ENCODE measurements at regions not wholly inside any gene's neighbourhood (a gene's known extent, or its start where the extent isn't known, plus 50 kb on each side); places are given as distances from the start of the nearest gene placed in this dataset.
"Not testable (repeated sequence)": the region's sequence is repeated elsewhere in the genome, so short reads cannot be mapped to it uniquely, and the experiment has no call there.

DNA sequence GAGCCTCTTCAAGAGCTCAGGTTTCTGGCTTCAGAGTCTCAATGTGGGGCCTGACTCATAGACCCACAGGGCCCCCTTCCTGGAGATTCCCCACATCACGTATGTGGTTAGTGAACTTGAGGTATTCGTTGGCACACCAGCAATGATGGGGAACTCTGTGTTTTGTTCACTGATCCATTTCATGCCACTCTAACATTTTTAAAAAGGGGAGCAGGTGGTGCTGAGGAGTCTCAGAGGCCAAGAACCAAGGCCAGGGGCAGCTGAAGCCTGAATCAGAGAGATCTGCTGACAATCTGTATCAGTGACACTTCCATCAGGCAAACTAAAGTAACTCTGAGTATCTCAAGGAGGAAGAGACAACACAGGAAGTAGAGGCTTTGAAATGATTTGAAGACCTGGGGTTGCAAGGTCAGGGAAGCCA is 323.4 kb downstream of the VRK1 start:
- no peak for DNase-seq (ENCODE audit: low spot score)
- WGBS = 67% methylated on average over 2 of the region's 2 CpGs
- intact Hi-C loops (cut with DNase I) = no loop called here
- TF ChIP-seq CTCF (IDR thresholded peaks at IDR 0.05) (no peak), POLR2A (IDR thresholded peaks at IDR 0.05) (no peak), POLR2AphosphoS5 (IDR thresholded peaks at IDR 0.05) (no peak)
- no peaks in the 10 kb centered on the region for H3K27me3 ChIP-seq (replicated peaks; ENCODE audit: insufficient read depth)
- H3K4me1 ChIP-seq (replicated peaks) = no peaks in the 10 kb centered on the region
- no peaks in the 10 kb centered on the region for H3K9me3 ChIP-seq
- no peak overlapping the region for H3K4me3 ChIP-seq
- no peaks in the 10 kb centered on the region for H3K36me3 ChIP-seq
- H3K27ac ChIP-seq = no peak overlapping the region

DNA sequence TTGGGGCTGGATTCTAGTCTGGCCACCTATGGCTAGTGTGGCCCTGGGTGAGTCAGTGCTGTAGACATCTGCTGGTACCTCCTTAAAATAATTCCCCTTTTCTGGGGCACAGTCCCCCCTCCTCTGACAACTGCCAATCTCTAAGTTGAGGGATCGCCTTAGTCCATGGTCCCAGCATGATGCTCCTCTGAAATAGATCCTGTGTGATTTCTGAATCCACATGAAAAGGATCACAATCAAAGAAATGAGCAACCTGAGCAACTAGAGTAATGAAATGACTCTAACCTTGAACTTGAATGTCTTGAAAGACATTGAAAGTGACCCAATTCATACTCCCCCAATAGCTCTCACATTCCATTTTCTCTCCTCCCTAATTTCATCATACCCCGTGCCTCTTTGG is 332.5 kb downstream of the VRK1 start:
- no peak for DNase-seq (ENCODE audit: low spot score)
- Histone ChIP-seq H3K27ac (no peak overlapping the region), H3K9me3 (no peaks in the 10 kb centered on the region), H3K36me3 (no peaks in the 10 kb centered on the region), H3K27me3 (replicated peaks; ENCODE audit: insufficient read depth) (no peaks in the 10 kb centered on the region), H3K4me3 (no peak overlapping the region), H3K4me1 (replicated peaks) (no peaks in the 10 kb centered on the region)
- WGBS = 92% methylated on average over 2 of the region's 2 CpGs
- TF ChIP-seq POLR2AphosphoS5 (IDR thresholded peaks at IDR 0.05) = no peak
- TF ChIP-seq POLR2A (IDR thresholded peaks at IDR 0.05) = no peak
- TF ChIP-seq CTCF (IDR thresholded peaks at IDR 0.05) = no peak
- intact Hi-C loops (cut with DNase I) = no loop called here

DNA sequence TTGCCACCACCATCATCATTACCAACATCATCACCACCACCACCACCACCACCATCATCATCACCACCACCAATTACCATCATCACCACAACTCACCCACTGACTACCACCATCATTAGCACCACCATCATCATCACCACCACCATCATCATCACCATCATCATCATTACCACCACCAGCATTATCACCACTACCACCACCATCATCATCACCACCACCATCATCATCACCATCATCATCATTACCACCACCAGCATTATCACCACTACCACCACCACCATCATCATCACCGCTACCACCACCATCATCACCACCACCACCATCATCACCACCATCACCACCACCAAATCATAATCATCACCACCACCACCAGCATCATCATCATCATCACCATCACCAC is 338.7 kb downstream of the VRK1 start:
- H3K4me1 ChIP-seq (replicated peaks); DNase-seq (ENCODE audit: low spot score); intact Hi-C loops (cut with DNase I); H3K27me3 ChIP-seq (replicated peaks; ENCODE audit: insufficient read depth); H3K36me3 ChIP-seq; H3K4me3 ChIP-seq; H3K27ac ChIP-seq; H3K9me3 ChIP-seq: not testable (repeated sequence)
- WGBS = 93% methylated on average over 1 of the region's 1 CpG

- no peaks in the 10 kb centered on the region for H3K27me3 ChIP-seq (replicated peaks; ENCODE audit: insufficient read depth)
- intact Hi-C loops (cut with DNase I) = no loop called here
- WGBS = 46% methylated on average over 7 of the region's 7 CpGs
- H3K27ac ChIP-seq = no peak overlapping the region
- no peaks in the 10 kb centered on the region for H3K4me1 ChIP-seq (replicated peaks)
- no peak overlapping the region for H3K4me3 ChIP-seq
- no peak for DNase-seq (ENCODE audit: low spot score)
- H3K36me3 ChIP-seq = no peaks in the 10 kb centered on the region
- TF ChIP-seq POLR2AphosphoS5 (IDR thresholded peaks at IDR 0.05) (no peak), POLR2A (IDR thresholded peaks at IDR 0.05) (no peak), CTCF (IDR thresholded peaks at IDR 0.05) (no peak)
- H3K9me3 ChIP-seq = no peaks in the 10 kb centered on the region
Measured at GRCh38 chr14:97137705-97138104, 340.5 kb downstream of the VRK1 start.

GRCh38 chr14:97138801-97139200 is 341.6 kb downstream of the VRK1 start:
- Histone ChIP-seq H3K9me3 (no peaks in the 10 kb centered on the region), H3K4me1 (replicated peaks) (no peaks in the 10 kb centered on the region), H3K36me3 (no peaks in the 10 kb centered on the region), H3K27me3 (replicated peaks; ENCODE audit: insufficient read depth) (no peaks in the 10 kb centered on the region), H3K4me3 (no peak overlapping the region), H3K27ac (no peak overlapping the region)
- TF ChIP-seq POLR2A (IDR thresholded peaks at IDR 0.05) = no peak
- TF ChIP-seq CTCF (IDR thresholded peaks at IDR 0.05) = no peak
- no peak for TF ChIP-seq POLR2AphosphoS5 (IDR thresholded peaks at IDR 0.05)
- intact Hi-C loops (cut with DNase I) = no loop called here
- DNase-seq (ENCODE audit: low spot score) = no peak
- 89% methylated on average over 4 of the region's 4 CpGs for WGBS

Measured in prostate gland (tissue), 2 donors.